ENCODE measurements at regions not wholly inside any gene's neighbourhood (a gene's known extent, or its start where the extent isn't known, plus 50 kb on each side); places are given as distances from the start of the nearest gene placed in this dataset.
"Not testable (repeated sequence)": the region's sequence is repeated elsewhere in the genome, so short reads cannot be mapped to it uniquely, and the experiment has no call there.

GRCh38 chr4:163693211-163693610 lies 198.7 kb downstream of the TMA16 start:
- no peak for DNase-seq (ENCODE audit: low read depth, low spot score)

GRCh38 chr4:163693776-163694175 lies 199.3 kb downstream of the TMA16 start:
- no peak for DNase-seq (ENCODE audit: low read depth, low spot score)

GRCh38 chr4:163694385-163694784 lies 199.9 kb downstream of the TMA16 start:
- DNase-seq (ENCODE audit: low read depth, low spot score), result no peak

GRCh38 chr4:163697121-163697520 lies 202.6 kb downstream of the TMA16 start:
- DNase-seq (ENCODE audit: low read depth, low spot score), result no peak

GRCh38 chr4:163700383-163700782 lies 205.9 kb downstream of the TMA16 start:
- not testable (repeated sequence) for DNase-seq (ENCODE audit: low read depth, low spot score)

GRCh38 chr4:163701916-163702315 lies 207.4 kb downstream of the TMA16 start:
- no peak for DNase-seq (ENCODE audit: low read depth, low spot score)

GRCh38 chr4:163702736-163703135 lies 208.2 kb downstream of the TMA16 start:
- DNase-seq (ENCODE audit: low read depth, low spot score), result no peak

GRCh38 chr4:163703251-163703650 lies 208.8 kb downstream of the TMA16 start:
- no peak for DNase-seq (ENCODE audit: low read depth, low spot score)

GRCh38 chr4:163707873-163708272 lies 213.4 kb downstream of the TMA16 start:
- no peak for DNase-seq (ENCODE audit: low read depth, low spot score)

- no peak for DNase-seq (ENCODE audit: low read depth, low spot score)
Observed at GRCh38 chr4:163709601-163710000, 215.1 kb downstream of the TMA16 start.

- no peak for DNase-seq (ENCODE audit: low read depth, low spot score)
Observed at GRCh38 chr4:163710158-163710557, 215.7 kb downstream of the TMA16 start.

GRCh38 chr4:163724495-163724894 lies 230.0 kb downstream of the TMA16 start:
- not testable (repeated sequence) for DNase-seq (ENCODE audit: low read depth, low spot score)

GRCh38 chr4:163726641-163727040 lies 232.2 kb downstream of the TMA16 start:
- DNase-seq (ENCODE audit: low read depth, low spot score), result no peak

- no peak for DNase-seq (ENCODE audit: low read depth, low spot score)
Observed at GRCh38 chr4:163731071-163731470, 236.6 kb downstream of the TMA16 start.

- no peak for DNase-seq (ENCODE audit: low read depth, low spot score)
Observed at GRCh38 chr4:163732473-163732872, 238.0 kb downstream of the TMA16 start.

GRCh38 chr4:163736876-163737275 lies 242.4 kb downstream of the TMA16 start:
- no peak for DNase-seq (ENCODE audit: low read depth, low spot score)

- not testable (repeated sequence) for DNase-seq (ENCODE audit: low read depth, low spot score)
Observed at GRCh38 chr4:163737846-163738245, 243.4 kb downstream of the TMA16 start.

- no peak for DNase-seq (ENCODE audit: low read depth, low spot score)
Observed at GRCh38 chr4:163738521-163738920, 244.0 kb downstream of the TMA16 start.

GRCh38 chr4:163744861-163745260 lies 250.4 kb downstream of the TMA16 start:
- DNase-seq (ENCODE audit: low read depth, low spot score), result no peak

GRCh38 chr4:163747293-163747692 lies 252.8 kb downstream of the TMA16 start:
- no peak for DNase-seq (ENCODE audit: low read depth, low spot score)

- no peak for DNase-seq (ENCODE audit: low read depth, low spot score)
Observed at GRCh38 chr4:163747886-163748285, 253.4 kb downstream of the TMA16 start.

GRCh38 chr4:163748449-163748848 lies 254.0 kb downstream of the TMA16 start:
- DNase-seq (ENCODE audit: low read depth, low spot score), result no peak

GRCh38 chr4:163755013-163755412 lies 260.5 kb downstream of the TMA16 start:
- no peak for DNase-seq (ENCODE audit: low read depth, low spot score)

GRCh38 chr4:163757219-163757618 lies 262.7 kb downstream of the TMA16 start:
- DNase-seq (ENCODE audit: low read depth, low spot score), result no peak

- DNase-seq (ENCODE audit: low read depth, low spot score), result no peak
Observed at GRCh38 chr4:163758032-163758431, 263.5 kb downstream of the TMA16 start.
